HCT116 (cell line): ENCODE measurements at regions not wholly inside any gene's neighbourhood (a gene's known extent, or its start where the extent isn't known, plus 50 kb on each side); places are given as distances from the start of the nearest gene placed in this dataset.

Experiments
- ATAC-seq: fragments of 200-7000 bp; cut with Tn5 transposase; 2 replicates; pipeline ENCODE4 v1.9.1; 2020; ENCODE audit warnings: mild to moderate bottlenecking, moderate library complexity
- BruUV-seq: library from RNA; stranded (reverse); fragments of 400-500 nt; replicated peaks from 2 replicates; lab custom pipeline; 2021; lab: Mats Ljungman, UMichigan
- CTCF ChIA-PET: fragments of 300-600 bp; sonication (Branson Sonifier 250); formaldehyde crosslinking; loops from one replicate; lab custom pipeline; 2021; ENCODE audit warnings: antibody characterized with exemption; lab: Charles Lee
- POLR2A ChIA-PET: fragments of 300-600, 350-600 bp; sonication (Branson Sonifier 250); formaldehyde crosslinking; loops from one replicate; lab custom pipeline; 2021; ENCODE audit warnings: antibody characterized with exemption; lab: Charles Lee
- RAD21 ChIA-PET, 2 experiments: fragments of 300-600 bp; sonication (Branson Sonifier 250); formaldehyde crosslinking; loops; one replicate each; lab custom pipeline; 2023; ENCODE audit warnings: low total read pairs in 2 of 2; ENCODE audit not compliant: uncharacterized antibody in 2 of 2, unreplicated experiment in 2 of 2, low non-redundant PET in 1 of 2; lab: Charles Lee
- DNase-seq: peaks from one replicate; pipeline ENCODE4 v3.0.0-alpha.2; 2010; ENCODE audit warnings: low read depth, low spot score
- H2AFZ ChIP-seq: fragments of 200-600 bp; shearing (Covaris generic), sonication (generic); 2 replicates; pipeline ENCODE4 v1.6.1; 2017; ENCODE audit warnings: low read depth, mixed run types, mixed read lengths, antibody characterized with exemption, low read length; ENCODE audit not compliant: poor library complexity, severe bottlenecking
- H3K27ac ChIP-seq: 2 replicates; pipeline ENCODE4 v1.5.1; 2012; ENCODE audit warnings: low read depth, low read length
- H3K27me3 ChIP-seq: fragments of 200-600 bp; sonication (generic); 2 replicates; pipeline ENCODE4 v1.6.1; 2016; ENCODE audit warnings: mixed run types, low read length, mixed read lengths; ENCODE audit not compliant: insufficient read depth
- H3K36me3 ChIP-seq, 2 experiments: fragments of 200-500 bp in 1 of 2; fragments of 200-600 bp in 1 of 2; sonication (Bioruptor generic) in 1 of 2; sonication (generic) in 1 of 2; 2 replicates each; pipeline versions ENCODE4 v1.5.1 to v1.6.1; 2014 to 2016; ENCODE audit warnings: low read length in 2 of 2, inconsistent platforms in 1 of 2, mixed read lengths in 1 of 2, mixed run types in 1 of 2; ENCODE audit not compliant: insufficient read depth in 2 of 2, control insufficient read depth in 1 of 2
- H3K4me1 ChIP-seq, 2 experiments: fragments of 200-600 bp in 1 of 2; sonication (generic) in 1 of 2; 2 replicates each; pipeline versions ENCODE4 v1.5.1 to v1.6.1; 2012 to 2017; ENCODE audit warnings: low read length in 2 of 2, inconsistent platforms in 1 of 2, mild to moderate bottlenecking in 1 of 2, mixed read lengths in 1 of 2, mixed run types in 1 of 2, moderate library complexity in 1 of 2; ENCODE audit not compliant: insufficient read depth in 2 of 2, control insufficient read depth in 1 of 2
- H3K4me2 ChIP-seq: fragments of 200-600 bp; sonication (generic); 2 replicates; pipeline ENCODE4 v1.6.1; 2017; ENCODE audit warnings: mixed run types, low read length, mixed read lengths
- H3K4me3 ChIP-seq, 2 experiments: fragments of 200-600 bp in 1 of 2; sonication (generic) in 1 of 2; replicated peaks in 1 of 2; 2 replicates each; pipeline ENCODE4 v1.5.1; 2011 to 2016; ENCODE audit warnings: low read length in 2 of 2, control low read depth in 1 of 2, low read depth in 1 of 2, mild to moderate bottlenecking in 1 of 2, mixed read lengths in 1 of 2, mixed run types in 1 of 2
- H3K79me2 ChIP-seq: fragments of 200-600 bp; sonication (generic); 2 replicates; pipeline ENCODE4 v1.6.1; 2017; ENCODE audit warnings: mild to moderate bottlenecking, mixed run types, low read length, moderate library complexity, mixed read lengths; ENCODE audit not compliant: insufficient read depth
- H3K9ac ChIP-seq: fragments of 200-600 bp; sonication (generic); 2 replicates; pipeline ENCODE4 v1.6.1; 2016; ENCODE audit warnings: low read length, mixed read lengths
- H3K9me2 ChIP-seq: fragments of 200-600 bp; sonication (generic), shearing (Covaris generic); 2 replicates; pipeline ENCODE4 v1.6.1; 2017; ENCODE audit warnings: mixed run types, mild to moderate bottlenecking, moderate library complexity; ENCODE audit not compliant: insufficient read depth
- H3K9me3 ChIP-seq, 2 experiments: fragments of 200-500 bp in 1 of 2; fragments of 200-600 bp in 1 of 2; sonication (Bioruptor generic) in 1 of 2; sonication (generic) in 1 of 2; 2 replicates each; pipeline ENCODE4 v1.6.1; 2014 to 2017; ENCODE audit warnings: low read length in 2 of 2, mixed read lengths in 2 of 2, inconsistent platforms in 1 of 2, low read depth in 1 of 2, mild to moderate bottlenecking in 1 of 2, mixed run types in 1 of 2, moderate library complexity in 1 of 2; ENCODE audit not compliant: control insufficient read depth in 1 of 2, insufficient read depth in 1 of 2
- H4K20me1 ChIP-seq: fragments of 200-600 bp; sonication (generic), shearing (Covaris generic); 2 replicates; pipeline ENCODE4 v1.6.1; 2017; ENCODE audit warnings: mixed run types, mild to moderate bottlenecking, moderate library complexity; ENCODE audit not compliant: insufficient read depth
- CBX3 ChIP-seq: IDR thresholded peaks from 2 replicates; pipeline ENCODE4 v1.6.1; 2012; ENCODE audit warnings: low read depth
- SIN3A ChIP-seq: IDR thresholded peaks from 2 replicates; pipeline ENCODE4 v1.6.1; 2012; ENCODE audit warnings: low read depth
- SP1 ChIP-seq: IDR thresholded peaks from 2 replicates; pipeline ENCODE4 v1.6.1; 2012; ENCODE audit warnings: low read depth
- SRF ChIP-seq: IDR thresholded peaks from 2 replicates; pipeline ENCODE4 v1.6.1; 2012; ENCODE audit warnings: low read depth
- TCF7L2 ChIP-seq: IDR thresholded peaks from 2 replicates; pipeline ENCODE4 v1.7.0; 2011; ENCODE audit warnings: borderline replicate concordance, inconsistent platforms; ENCODE audit not compliant: insufficient read depth, insufficient read length; ENCODE audit errors: extremely low read depth
- YY1 ChIP-seq: IDR thresholded peaks from 2 replicates; pipeline ENCODE4 v1.6.1; 2011; ENCODE audit warnings: low read length, low read depth, moderate library complexity, mild to moderate bottlenecking; ENCODE audit not compliant: insufficient replicate concordance; ENCODE audit errors: extremely low read depth
- intact Hi-C: fragments of 100-400 bp; cut with micrococcal nuclease; formaldehyde crosslinking; loops from 2 replicates; pipeline ENCODE4 v1.10.0; 2022
- TF ChIP-seq, protein P1 (sequence below): IDR thresholded peaks from 2 replicates; pipeline ENCODE4 v1.6.1; 2011; ENCODE audit warnings: mild to moderate bottlenecking, low read length, moderate library complexity; ENCODE audit not compliant: insufficient replicate concordance; ENCODE audit errors: extremely low read depth
- TF ChIP-seq, protein P2 (sequence below), 3 experiments: fragments of 200-600 bp in 1 of 3; sonication (generic) in 1 of 3; IDR thresholded peaks in 2 of 3; conservative IDR thresholded peaks in 1 of 3; 2 replicates each; pipeline ENCODE4 v1.5.1; 2012 to 2017; ENCODE audit warnings: low read depth in 2 of 3, low read length in 2 of 3, antibody characterized with exemption in 1 of 3, borderline replicate concordance in 1 of 3, control low read depth in 1 of 3, mild to moderate bottlenecking in 1 of 3, mixed read lengths in 1 of 3, mixed run types in 1 of 3, moderate library complexity in 1 of 3; ENCODE audit not compliant: insufficient read depth in 1 of 3

- Histone ChIP-seq H3K4me3 (no peak overlapping the region), H3K4me1 (no peaks in the 10 kb centered on the region), H3K4me2 (no peak overlapping the region), H2AFZ (no peak overlapping the region), H3K9ac (no peak overlapping the region), H3K9me3 (peaks cover 11 to 15% of the 10 kb centered on the region in 2 experiments; a peak in 2 of 4 replicates), H3K27me3 (no peaks in the 10 kb centered on the region), H3K9me2 (no peaks in the 10 kb centered on the region), H3K79me2 (no peaks in the 10 kb centered on the region), H3K27ac (no peak overlapping the region), H4K20me1 (no peaks in the 10 kb centered on the region), H3K36me3 (no peaks in the 10 kb centered on the region)
- DNase-seq (no peak), ATAC-seq (no peak)
- TF ChIP-seq, protein P1, sequence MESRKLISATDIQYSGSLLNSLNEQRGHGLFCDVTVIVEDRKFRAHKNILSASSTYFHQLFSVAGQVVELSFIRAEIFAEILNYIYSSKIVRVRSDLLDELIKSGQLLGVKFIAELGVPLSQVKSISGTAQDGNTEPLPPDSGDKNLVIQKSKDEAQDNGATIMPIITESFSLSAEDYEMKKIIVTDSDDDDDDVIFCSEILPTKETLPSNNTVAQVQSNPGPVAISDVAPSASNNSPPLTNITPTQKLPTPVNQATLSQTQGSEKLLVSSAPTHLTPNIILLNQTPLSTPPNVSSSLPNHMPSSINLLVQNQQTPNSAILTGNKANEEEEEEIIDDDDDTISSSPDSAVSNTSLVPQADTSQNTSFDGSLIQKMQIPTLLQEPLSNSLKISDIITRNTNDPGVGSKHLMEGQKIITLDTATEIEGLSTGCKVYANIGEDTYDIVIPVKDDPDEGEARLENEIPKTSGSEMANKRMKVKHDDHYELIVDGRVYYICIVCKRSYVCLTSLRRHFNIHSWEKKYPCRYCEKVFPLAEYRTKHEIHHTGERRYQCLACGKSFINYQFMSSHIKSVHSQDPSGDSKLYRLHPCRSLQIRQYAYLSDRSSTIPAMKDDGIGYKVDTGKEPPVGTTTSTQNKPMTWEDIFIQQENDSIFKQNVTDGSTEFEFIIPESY, result no peak
- TF ChIP-seq SRF (no peak), CBX3 (no peak), SIN3A (no peak), TCF7L2 (no peak), YY1 (no peak), SP1 (no peak)
- TF ChIP-seq, protein P2, sequence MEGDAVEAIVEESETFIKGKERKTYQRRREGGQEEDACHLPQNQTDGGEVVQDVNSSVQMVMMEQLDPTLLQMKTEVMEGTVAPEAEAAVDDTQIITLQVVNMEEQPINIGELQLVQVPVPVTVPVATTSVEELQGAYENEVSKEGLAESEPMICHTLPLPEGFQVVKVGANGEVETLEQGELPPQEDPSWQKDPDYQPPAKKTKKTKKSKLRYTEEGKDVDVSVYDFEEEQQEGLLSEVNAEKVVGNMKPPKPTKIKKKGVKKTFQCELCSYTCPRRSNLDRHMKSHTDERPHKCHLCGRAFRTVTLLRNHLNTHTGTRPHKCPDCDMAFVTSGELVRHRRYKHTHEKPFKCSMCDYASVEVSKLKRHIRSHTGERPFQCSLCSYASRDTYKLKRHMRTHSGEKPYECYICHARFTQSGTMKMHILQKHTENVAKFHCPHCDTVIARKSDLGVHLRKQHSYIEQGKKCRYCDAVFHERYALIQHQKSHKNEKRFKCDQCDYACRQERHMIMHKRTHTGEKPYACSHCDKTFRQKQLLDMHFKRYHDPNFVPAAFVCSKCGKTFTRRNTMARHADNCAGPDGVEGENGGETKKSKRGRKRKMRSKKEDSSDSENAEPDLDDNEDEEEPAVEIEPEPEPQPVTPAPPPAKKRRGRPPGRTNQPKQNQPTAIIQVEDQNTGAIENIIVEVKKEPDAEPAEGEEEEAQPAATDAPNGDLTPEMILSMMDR (IDR thresholded peaks at IDR 0.05 in 2 of 3, conservative IDR thresholded peaks at IDR 0.05 in 1 of 3; ENCODE audit: borderline replicate concordance in 1 of 3, insufficient read depth in 1 of 3, low read depth in 2 of 3, low read length in 2 of 3), result no peak
- POLR2A ChIA-PET, result no interaction called here
- intact Hi-C loops, result no loop called here
- BruUV-seq, result no TSS peak
- CTCF ChIA-PET, result no interaction called here
- RAD21 ChIA-PET, result no interaction called here
These were observed 1400.7 kb downstream of the CDH12 start for GRCh38 chr5:21452449-21452848.
